ENCODE measurements at regions not wholly inside any gene's neighbourhood (a gene's known extent, or its start where the extent isn't known, plus 50 kb on each side); places are given as distances from the start of the nearest gene placed in this dataset.
A peak's percentile ranks its signal among the peaks of the same experiment; 100 is the strongest.

DNA sequence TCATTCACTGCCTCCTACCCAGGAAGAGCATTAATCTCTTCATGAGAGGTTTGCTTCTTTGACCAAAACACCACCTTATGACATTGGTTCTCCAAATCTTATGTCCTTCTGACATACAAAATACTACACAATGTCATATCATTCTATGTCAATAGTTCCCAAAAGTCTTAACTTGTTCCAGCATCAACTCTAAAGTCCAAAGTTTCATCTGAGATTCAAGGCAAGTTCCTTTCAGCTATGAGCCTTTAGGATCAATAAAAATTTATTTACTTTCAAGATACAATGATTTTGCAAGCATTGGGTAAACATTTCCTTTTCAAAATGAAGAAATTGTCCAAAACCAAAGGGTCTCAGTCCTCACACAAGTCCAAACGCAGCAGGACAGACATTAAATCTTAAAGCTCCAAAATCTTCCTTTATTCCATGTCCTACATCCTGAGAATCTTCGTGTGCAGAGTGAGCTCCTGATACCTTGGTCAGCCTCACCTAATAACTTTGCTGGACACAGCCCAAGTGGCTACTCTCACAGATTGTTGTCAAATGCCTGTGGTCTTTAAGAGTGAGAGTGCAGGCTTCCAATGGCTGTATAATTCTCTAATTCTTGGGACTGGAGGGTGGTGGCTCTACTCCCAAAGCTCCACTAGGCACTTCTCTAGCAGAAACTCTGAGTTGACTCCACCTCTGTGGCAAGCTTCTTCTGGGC, 1668.2 kb downstream of the HACE1 start:
- H3K4me3 ChIP-seq (ENCODE audit: low read depth, low read length) = no peak overlapping the region
- DNase-seq (ENCODE audit: low read depth) = no peak

GRCh38 chr6:103184776-103185175, 1674.9 kb downstream of the HACE1 start:
- DNase-seq (ENCODE audit: low read depth) = no peak

GRCh38 chr6:103183831-103184411, 1675.8 kb downstream of the HACE1 start:
- no peak overlapping the region for H3K4me3 ChIP-seq (ENCODE audit: low read depth, low read length)
- DNase-seq (ENCODE audit: low read depth) = no peak

More at GRCh38 chr6:103184776-103185175, 1674.9 kb downstream of the HACE1 start:
- no peak overlapping the region for H3K4me3 ChIP-seq (ENCODE audit: low read depth, low read length)

DNA sequence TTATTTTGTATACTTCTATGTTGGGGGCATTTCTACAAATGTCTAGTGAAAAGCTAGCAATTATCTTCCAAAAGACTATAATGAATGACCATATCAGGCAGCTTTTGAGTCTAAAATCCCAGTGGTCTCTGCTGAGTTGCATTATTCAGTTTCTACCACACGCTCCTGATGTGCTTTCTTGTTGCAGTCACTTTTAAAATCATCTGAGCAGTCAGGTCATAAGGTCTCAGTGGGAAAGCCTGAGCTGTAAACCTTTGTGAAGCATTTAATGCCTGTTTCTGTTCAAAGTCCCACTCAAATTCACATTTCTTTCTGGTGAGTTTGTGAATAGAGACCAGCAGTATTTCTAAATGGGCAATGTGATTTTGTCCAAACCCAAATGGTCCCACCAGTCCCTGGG, 1681.5 kb downstream of the HACE1 start:
- H3K4me3 ChIP-seq (ENCODE audit: low read depth, low read length) = no peak overlapping the region
- no peak for DNase-seq (ENCODE audit: low read depth)

- DNase-seq (ENCODE audit: low read depth) = no peak
- H3K4me3 ChIP-seq (ENCODE audit: low read depth, low read length) = no peak overlapping the region
Observed at GRCh38 chr6:103177791-103178190, 1681.9 kb downstream of the HACE1 start.

DNA sequence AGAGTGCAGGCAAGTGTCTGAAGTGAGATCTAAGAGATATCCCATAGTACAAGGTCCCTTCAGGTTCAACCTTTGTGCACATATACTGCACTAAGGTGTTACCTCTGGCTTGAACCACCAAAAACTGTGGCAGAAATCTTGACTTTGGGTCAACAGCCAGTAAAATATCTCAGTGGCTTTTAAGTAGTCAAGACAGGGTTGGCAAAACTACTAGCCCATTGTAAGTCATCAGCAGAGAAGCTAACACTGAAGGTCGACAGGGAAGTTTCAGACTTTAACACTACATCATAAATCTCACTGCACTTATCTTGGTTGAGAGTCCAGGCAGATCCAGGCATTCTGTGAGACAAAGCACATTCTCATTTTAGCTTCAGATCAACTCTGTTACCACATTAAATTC, 1684.7 kb downstream of the HACE1 start:
- no peak for DNase-seq (ENCODE audit: low read depth)

GRCh38 chr6:103167345-103168071, 1692.2 kb downstream of the HACE1 start:
- no peak for DNase-seq (ENCODE audit: low read depth)
- H3K4me3 ChIP-seq (ENCODE audit: low read depth, low read length) = no peak overlapping the region

More for the DNA sequence above, 1684.7 kb downstream of the HACE1 start:
- H3K4me3 ChIP-seq (ENCODE audit: low read depth, low read length) = no peak overlapping the region

- no peak for DNase-seq (ENCODE audit: low read depth)
- no peak overlapping the region for H3K4me3 ChIP-seq (ENCODE audit: low read depth, low read length)
Observed at GRCh38 chr6:103154779-103155572, 1704.7 kb downstream of the HACE1 start.

- H3K4me3 ChIP-seq (ENCODE audit: low read depth, low read length) = no peak overlapping the region
- DNase-seq (ENCODE audit: low read depth) = no peak
Observed at GRCh38 chr6:103153016-103153415, 1706.7 kb downstream of the HACE1 start.

- no peak for DNase-seq (ENCODE audit: low read depth)
- H3K4me3 ChIP-seq (ENCODE audit: low read depth, low read length) = no peak overlapping the region
Observed at GRCh38 chr6:103142902-103143301, 1716.8 kb downstream of the HACE1 start.

DNA sequence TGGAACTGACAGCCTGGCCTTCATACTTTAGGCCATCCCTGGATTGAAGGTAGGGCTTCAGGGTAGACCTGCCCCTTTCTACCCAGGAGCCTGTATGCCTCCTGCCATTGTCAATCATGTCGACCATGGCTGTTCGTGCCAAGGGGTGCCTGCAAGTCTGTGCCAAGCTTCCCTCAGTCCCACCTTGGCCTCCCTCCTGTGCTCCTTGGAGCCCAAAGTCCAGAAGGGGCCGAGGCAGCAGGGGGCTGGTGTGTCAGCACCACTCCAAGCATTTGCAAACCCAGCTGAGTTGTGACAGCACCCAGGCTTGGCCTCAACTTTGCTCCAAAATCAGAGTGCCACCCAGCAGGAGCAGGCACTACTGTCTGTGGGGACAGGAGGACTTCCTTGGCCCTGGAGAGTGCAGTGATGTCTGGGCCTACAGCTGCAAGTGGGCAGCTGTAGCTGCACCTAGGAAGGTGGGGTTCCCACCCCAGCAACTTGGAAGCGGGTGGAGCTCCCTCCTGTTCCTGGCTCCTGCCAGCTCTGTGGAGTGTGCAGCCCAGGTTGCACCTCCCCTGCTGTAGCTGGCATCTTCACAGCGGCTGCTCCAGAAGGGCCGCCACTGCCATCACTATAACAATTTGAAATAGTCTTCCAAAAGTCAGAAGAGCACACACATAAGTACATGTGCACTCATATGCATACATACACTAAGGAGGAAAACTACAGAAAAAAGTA, 1719.3 kb downstream of the HACE1 start:
- H3K4me3 ChIP-seq (ENCODE audit: low read depth, low read length) = no peak overlapping the region
- DNase-seq (ENCODE audit: low read depth) = no peak

- no peak for DNase-seq (ENCODE audit: low read depth)
- no peak overlapping the region for H3K4me3 ChIP-seq (ENCODE audit: low read depth, low read length)
Observed at GRCh38 chr6:103139377-103139776, 1720.3 kb downstream of the HACE1 start.

- H3K4me3 ChIP-seq (ENCODE audit: low read depth, low read length) = no peak overlapping the region
- no peak for DNase-seq (ENCODE audit: low read depth)
Observed at GRCh38 chr6:103124471-103124870, 1731.0 kb downstream of the GRIK2 start.

DNA sequence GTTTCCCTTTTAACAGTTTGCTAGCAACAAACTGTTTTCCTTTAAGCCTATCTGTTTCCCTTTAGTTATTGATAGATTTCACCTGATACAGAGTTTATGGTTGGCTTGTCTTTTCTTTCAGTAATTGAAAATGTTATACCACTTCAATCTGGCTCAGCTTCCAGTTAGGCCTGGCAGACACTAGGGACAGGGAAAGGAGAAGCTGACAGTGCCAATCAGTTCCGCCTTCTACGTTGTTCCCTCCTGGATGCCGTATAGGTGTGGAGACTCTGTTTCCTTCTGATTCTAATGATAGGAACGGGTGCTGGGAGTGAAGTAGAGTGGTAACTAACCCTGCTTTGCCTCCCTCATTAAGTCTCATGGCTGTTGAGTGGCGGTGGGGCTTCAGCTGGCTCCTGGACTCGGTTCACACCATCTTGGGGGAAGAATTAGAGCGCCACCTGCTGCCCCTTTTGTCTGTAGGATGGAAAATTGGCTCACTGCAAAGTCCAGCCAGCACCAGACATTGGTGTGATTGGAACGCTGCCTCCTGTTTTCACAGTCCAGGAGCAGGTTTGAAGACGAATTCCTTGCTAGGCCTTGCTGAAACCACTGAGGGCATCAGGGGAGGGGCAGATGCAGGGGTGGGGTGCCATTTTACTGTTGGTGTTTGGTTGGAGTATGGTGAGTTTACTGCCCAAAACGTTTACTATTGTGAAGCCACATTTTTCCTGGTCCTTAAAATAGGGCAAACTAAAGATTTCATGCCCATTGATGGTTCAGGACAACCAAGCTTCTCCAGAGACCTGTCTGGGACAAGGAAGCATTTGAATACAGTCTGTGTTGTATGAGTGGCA, 1729.5 kb downstream of the GRIK2 start:
- DNase-seq (ENCODE audit: low read depth) = peak; percentile 0

DNA sequence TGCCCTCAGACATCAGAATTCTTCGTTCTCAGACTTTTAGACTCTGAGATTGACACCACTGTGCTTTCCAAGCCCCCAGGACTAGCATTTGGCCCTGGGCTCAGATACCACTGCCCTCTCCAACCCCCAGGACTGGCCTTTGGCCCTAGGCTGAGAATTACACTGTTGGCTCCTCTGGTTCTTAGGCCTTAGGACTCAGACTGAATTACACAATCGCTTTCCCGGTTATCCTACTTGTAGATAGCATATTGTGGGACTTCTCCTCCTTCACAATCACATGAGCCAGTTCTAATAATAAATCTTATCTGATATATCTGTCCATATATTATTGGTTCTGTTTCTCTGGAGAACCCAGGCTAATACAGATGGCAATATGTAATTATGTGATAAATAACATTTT, 1725.5 kb downstream of the GRIK2 start:
- no peak for DNase-seq (ENCODE audit: low read depth)
- H3K4me3 ChIP-seq (ENCODE audit: low read depth, low read length) = no peak overlapping the region

More for the DNA sequence above, 1729.5 kb downstream of the GRIK2 start:
- H3K4me3 ChIP-seq (ENCODE audit: low read depth, low read length) = no peak overlapping the region

GRCh38 chr6:103114582-103114981, 1721.1 kb downstream of the GRIK2 start:
- DNase-seq (ENCODE audit: low read depth) = no peak
- H3K4me3 ChIP-seq (ENCODE audit: low read depth, low read length) = no peak overlapping the region

- no peak overlapping the region for H3K4me3 ChIP-seq (ENCODE audit: low read depth, low read length)
- DNase-seq (ENCODE audit: low read depth) = no peak
Observed at GRCh38 chr6:103113416-103113815, 1719.9 kb downstream of the GRIK2 start.

GRCh38 chr6:103107985-103108384, 1714.5 kb downstream of the GRIK2 start:
- DNase-seq (ENCODE audit: low read depth) = no peak
- H3K4me3 ChIP-seq (ENCODE audit: low read depth, low read length) = no peak overlapping the region

All from skeletal muscle cell (primary cell).